Panc1 (cell line): ENCODE measurements at regions not wholly inside any gene's neighbourhood (a gene's known extent, or its start where the extent isn't known, plus 50 kb on each side); places are given as distances from the start of the nearest gene placed in this dataset.

Source experiments
- CTCF ChIP-seq: fragments of 450-650 bp; IDR thresholded peaks from 2 replicates; pipeline ENCODE4 v1.5.1; 2017; ENCODE audit warnings: mild to moderate bottlenecking
- POLR2AphosphoS5 ChIP-seq: IDR thresholded peaks from 2 replicates; pipeline ENCODE4 v1.6.1; 2012; ENCODE audit warnings: mild to moderate bottlenecking, low read depth, low read length, moderate library complexity
- SIN3A ChIP-seq: IDR thresholded peaks from 2 replicates; pipeline ENCODE4 v1.6.1; 2012; ENCODE audit warnings: low read depth, mild to moderate bottlenecking, low read length, moderate library complexity, borderline replicate concordance; ENCODE audit not compliant: insufficient read depth

- TF ChIP-seq CTCF: no peak
- no peak for TF ChIP-seq POLR2AphosphoS5
- no peak for TF ChIP-seq SIN3A
These were observed 110.6 kb upstream of the TLE3 start for GRCh38 chr15:70208332-70208731.
